ENCODE measurements at regions not wholly inside any gene's neighbourhood (a gene's known extent, or its start where the extent isn't known, plus 50 kb on each side); places are given as distances from the start of the nearest gene placed in this dataset.

DNA sequence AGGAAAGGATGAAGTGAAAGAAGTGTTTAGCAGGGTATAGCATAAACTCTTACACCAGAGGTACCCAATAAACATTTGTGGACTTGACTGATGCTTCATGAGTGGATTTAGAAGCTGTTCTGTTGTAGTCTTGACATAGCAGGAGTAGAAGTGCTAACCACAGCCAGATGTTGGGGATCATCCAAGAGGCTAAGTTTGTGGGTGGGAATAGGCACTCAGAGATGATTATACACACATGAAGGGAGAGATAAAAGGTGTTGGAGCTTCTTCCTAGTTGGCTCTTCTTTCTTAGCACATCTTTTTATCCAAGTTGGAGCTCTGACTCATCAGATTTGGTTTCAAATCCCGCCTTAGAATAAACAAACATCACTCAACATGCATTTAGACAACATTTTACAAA lies 166.7 kb upstream of the E2F7 start:
- TF ChIP-seq, protein P1, sequence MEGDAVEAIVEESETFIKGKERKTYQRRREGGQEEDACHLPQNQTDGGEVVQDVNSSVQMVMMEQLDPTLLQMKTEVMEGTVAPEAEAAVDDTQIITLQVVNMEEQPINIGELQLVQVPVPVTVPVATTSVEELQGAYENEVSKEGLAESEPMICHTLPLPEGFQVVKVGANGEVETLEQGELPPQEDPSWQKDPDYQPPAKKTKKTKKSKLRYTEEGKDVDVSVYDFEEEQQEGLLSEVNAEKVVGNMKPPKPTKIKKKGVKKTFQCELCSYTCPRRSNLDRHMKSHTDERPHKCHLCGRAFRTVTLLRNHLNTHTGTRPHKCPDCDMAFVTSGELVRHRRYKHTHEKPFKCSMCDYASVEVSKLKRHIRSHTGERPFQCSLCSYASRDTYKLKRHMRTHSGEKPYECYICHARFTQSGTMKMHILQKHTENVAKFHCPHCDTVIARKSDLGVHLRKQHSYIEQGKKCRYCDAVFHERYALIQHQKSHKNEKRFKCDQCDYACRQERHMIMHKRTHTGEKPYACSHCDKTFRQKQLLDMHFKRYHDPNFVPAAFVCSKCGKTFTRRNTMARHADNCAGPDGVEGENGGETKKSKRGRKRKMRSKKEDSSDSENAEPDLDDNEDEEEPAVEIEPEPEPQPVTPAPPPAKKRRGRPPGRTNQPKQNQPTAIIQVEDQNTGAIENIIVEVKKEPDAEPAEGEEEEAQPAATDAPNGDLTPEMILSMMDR (IDR thresholded peaks at IDR 0.05; ENCODE audit: poor library complexity), result no peak
- peak; percentile 69 for TF ChIP-seq EZH2phosphoT487 (IDR thresholded peaks at IDR 0.05; ENCODE audit: low read depth, severe bottlenecking, unreplicated experiment)
